HCT116 (cell line): ENCODE measurements at regions not wholly inside any gene's neighbourhood (a gene's known extent, or its start where the extent isn't known, plus 50 kb on each side); places are given as distances from the start of the nearest gene placed in this dataset.

Experiments used
- EZH2 ChIP-seq: fragments of 200-600 bp; sonication (generic); IDR thresholded peaks from 2 replicates; pipeline ENCODE4 v1.6.1; 2017; ENCODE audit warnings: antibody characterized with exemption, mixed run types
- POLR2A ChIP-seq: IDR thresholded peaks from 2 replicates; pipeline ENCODE4 v1.7.0; 2011; ENCODE audit warnings: borderline replicate concordance; ENCODE audit not compliant: insufficient read depth, insufficient read length; ENCODE audit errors: extremely low read depth
- POLR2AphosphoS5 ChIP-seq: IDR thresholded peaks from 2 replicates; pipeline ENCODE4 v1.6.1; 2011; ENCODE audit warnings: mild to moderate bottlenecking, low read depth, low read length, moderate library complexity
- SIN3A ChIP-seq: IDR thresholded peaks from 2 replicates; pipeline ENCODE4 v1.6.1; 2012; ENCODE audit warnings: low read depth
- SP1 ChIP-seq: IDR thresholded peaks from 2 replicates; pipeline ENCODE4 v1.6.1; 2012; ENCODE audit warnings: low read depth
- YY1 ChIP-seq: IDR thresholded peaks from 2 replicates; pipeline ENCODE4 v1.6.1; 2011; ENCODE audit warnings: low read length, low read depth, moderate library complexity, mild to moderate bottlenecking; ENCODE audit not compliant: insufficient replicate concordance; ENCODE audit errors: extremely low read depth
- TF ChIP-seq, protein P1 (sequence below), 3 experiments: fragments of 200-600 bp in 1 of 3; sonication (generic) in 1 of 3; IDR thresholded peaks in 2 of 3; conservative IDR thresholded peaks in 1 of 3; 2 replicates each; pipeline ENCODE4 v1.5.1; 2012 to 2017; ENCODE audit warnings: low read depth in 2 of 3, low read length in 2 of 3, antibody characterized with exemption in 1 of 3, borderline replicate concordance in 1 of 3, control low read depth in 1 of 3, mild to moderate bottlenecking in 1 of 3, mixed read lengths in 1 of 3, mixed run types in 1 of 3, moderate library complexity in 1 of 3; ENCODE audit not compliant: insufficient read depth in 1 of 3

DNA sequence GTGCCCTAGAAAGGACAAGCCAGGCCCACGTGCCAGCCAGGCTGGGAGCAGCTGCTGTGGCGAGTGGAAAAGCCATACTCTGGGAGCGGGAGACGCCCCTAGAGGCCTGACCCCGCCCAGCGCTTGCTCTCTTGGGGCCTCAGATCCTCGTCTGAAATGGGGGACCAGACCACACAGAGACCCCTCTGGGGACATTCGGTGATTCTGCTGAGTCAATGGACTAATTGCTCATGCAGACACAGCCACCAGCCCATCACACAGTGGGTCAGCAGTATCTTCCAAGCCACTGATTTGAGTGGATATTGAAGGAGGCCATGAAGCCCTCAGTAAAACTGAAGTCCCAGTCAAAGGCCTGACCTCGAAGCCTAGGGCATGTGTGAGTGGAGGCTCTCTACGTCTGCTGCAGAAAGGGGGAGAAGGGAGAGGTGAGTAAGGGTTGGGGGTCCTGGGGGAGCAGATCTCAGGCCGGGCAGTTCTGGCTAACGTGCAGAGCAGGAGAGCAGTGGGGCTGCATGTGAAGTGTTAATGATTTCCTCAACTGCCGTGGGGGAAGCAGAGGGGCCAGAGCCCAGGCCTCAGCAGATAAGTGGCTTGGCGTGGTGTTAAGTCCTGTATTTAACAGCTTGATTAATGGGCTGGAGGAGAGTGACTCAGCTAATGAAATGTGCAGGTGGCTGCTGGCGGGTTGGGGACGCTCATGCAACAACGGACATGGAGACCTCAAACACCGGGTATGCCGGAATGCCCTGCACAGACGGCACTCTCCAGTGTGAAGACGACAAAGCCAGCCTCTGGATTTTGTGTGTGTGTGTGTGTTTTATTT is 104.4 kb upstream of the TWIST2 start:
- TF ChIP-seq, protein P1, sequence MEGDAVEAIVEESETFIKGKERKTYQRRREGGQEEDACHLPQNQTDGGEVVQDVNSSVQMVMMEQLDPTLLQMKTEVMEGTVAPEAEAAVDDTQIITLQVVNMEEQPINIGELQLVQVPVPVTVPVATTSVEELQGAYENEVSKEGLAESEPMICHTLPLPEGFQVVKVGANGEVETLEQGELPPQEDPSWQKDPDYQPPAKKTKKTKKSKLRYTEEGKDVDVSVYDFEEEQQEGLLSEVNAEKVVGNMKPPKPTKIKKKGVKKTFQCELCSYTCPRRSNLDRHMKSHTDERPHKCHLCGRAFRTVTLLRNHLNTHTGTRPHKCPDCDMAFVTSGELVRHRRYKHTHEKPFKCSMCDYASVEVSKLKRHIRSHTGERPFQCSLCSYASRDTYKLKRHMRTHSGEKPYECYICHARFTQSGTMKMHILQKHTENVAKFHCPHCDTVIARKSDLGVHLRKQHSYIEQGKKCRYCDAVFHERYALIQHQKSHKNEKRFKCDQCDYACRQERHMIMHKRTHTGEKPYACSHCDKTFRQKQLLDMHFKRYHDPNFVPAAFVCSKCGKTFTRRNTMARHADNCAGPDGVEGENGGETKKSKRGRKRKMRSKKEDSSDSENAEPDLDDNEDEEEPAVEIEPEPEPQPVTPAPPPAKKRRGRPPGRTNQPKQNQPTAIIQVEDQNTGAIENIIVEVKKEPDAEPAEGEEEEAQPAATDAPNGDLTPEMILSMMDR (IDR thresholded peaks at IDR 0.05 in 2 of 3, conservative IDR thresholded peaks at IDR 0.05 in 1 of 3; ENCODE audit: borderline replicate concordance in 1 of 3, insufficient read depth in 1 of 3, low read depth in 2 of 3, low read length in 2 of 3), result no peak
- TF ChIP-seq YY1, result no peak
- no peak for TF ChIP-seq SIN3A
- no peak for TF ChIP-seq SP1
- no peak for TF ChIP-seq POLR2A
- no peak for TF ChIP-seq POLR2AphosphoS5
- no peak for TF ChIP-seq EZH2
